Panc1 (cell line): ENCODE measurements at regions not wholly inside any gene's neighbourhood (a gene's known extent, or its start where the extent isn't known, plus 50 kb on each side); places are given as distances from the start of the nearest gene placed in this dataset.

Source experiments
- ATAC-seq: fragments of 200-7000 bp; cut with Tn5 transposase; 2 replicates; pipeline ENCODE4 v1.9.1; 2020; ENCODE audit warnings: mild to moderate bottlenecking, moderate library complexity
- BruUV-seq: library from RNA; stranded (reverse); fragments of 400-500 nt; replicated peaks from 2 replicates; lab custom pipeline; 2021; lab: Mats Ljungman, UMichigan
- CTCF ChIA-PET: fragments of 300-600 bp; sonication (Branson Sonifier 250); formaldehyde crosslinking; loops from one replicate; lab custom pipeline; 2022; ENCODE audit warnings: antibody characterized with exemption; lab: Charles Lee
- POLR2A ChIA-PET: fragments of 300-600 bp; sonication (Branson Sonifier 250); formaldehyde crosslinking; loops from one replicate; lab custom pipeline; 2022; ENCODE audit warnings: antibody characterized with exemption; lab: Charles Lee
- DNase-seq: peaks from one replicate; pipeline ENCODE4 v3.0.0-alpha.2; 2010; ENCODE audit warnings: low read depth, low spot score
- H3K27ac ChIP-seq: 2 replicates; pipeline ENCODE4 v1.5.1; 2011; ENCODE audit warnings: mild to moderate bottlenecking, low read length, inconsistent platforms
- H3K27me3 ChIP-seq: fragments of 200-500 bp; sonication (Bioruptor generic); 2 replicates; pipeline ENCODE4 v1.6.0; 2014; ENCODE audit warnings: low read length, inconsistent platforms; ENCODE audit not compliant: control insufficient read depth, insufficient read depth
- H3K36me3 ChIP-seq: fragments of 200-500 bp; sonication (Bioruptor generic); 2 replicates; pipeline ENCODE4 v1.5.1; 2014; ENCODE audit warnings: inconsistent platforms, mild to moderate bottlenecking, low read length, moderate library complexity; ENCODE audit not compliant: control insufficient read depth, insufficient read depth
- H3K4me1 ChIP-seq: 2 replicates; pipeline ENCODE4 v1.5.1; 2011; ENCODE audit warnings: inconsistent platforms, mild to moderate bottlenecking, low read length, moderate library complexity; ENCODE audit not compliant: control insufficient read depth, insufficient read depth
- H3K4me3 ChIP-seq, 2 experiments: 2 replicates each; pipeline ENCODE4 v1.5.1; 2011 to 2012; ENCODE audit warnings: low read depth in 2 of 2, low read length in 2 of 2, mild to moderate bottlenecking in 2 of 2, inconsistent platforms in 1 of 2, moderate library complexity in 1 of 2
- H3K9me3 ChIP-seq: fragments of 200-500 bp; sonication (Bioruptor generic); 2 replicates; pipeline ENCODE4 v1.5.1; 2014; ENCODE audit warnings: low read depth, mild to moderate bottlenecking, inconsistent platforms, low read length, moderate library complexity; ENCODE audit not compliant: control insufficient read depth, insufficient read depth
- CTCF ChIP-seq: fragments of 450-650 bp; IDR thresholded peaks from 2 replicates; pipeline ENCODE4 v1.5.1; 2017; ENCODE audit warnings: mild to moderate bottlenecking
- POLR2AphosphoS5 ChIP-seq: IDR thresholded peaks from 2 replicates; pipeline ENCODE4 v1.6.1; 2012; ENCODE audit warnings: mild to moderate bottlenecking, low read depth, low read length, moderate library complexity
- REST ChIP-seq, 2 experiments: IDR thresholded peaks; 2 replicates each; pipeline ENCODE4 v1.6.1; 2011 to 2012; ENCODE audit warnings: low read depth in 2 of 2, control low read depth in 1 of 2, low read length in 1 of 2, mild to moderate bottlenecking in 1 of 2, moderate library complexity in 1 of 2; ENCODE audit not compliant: insufficient read depth in 1 of 2
- SIN3A ChIP-seq: IDR thresholded peaks from 2 replicates; pipeline ENCODE4 v1.6.1; 2012; ENCODE audit warnings: low read depth, mild to moderate bottlenecking, low read length, moderate library complexity, borderline replicate concordance; ENCODE audit not compliant: insufficient read depth
- TCF7L2 ChIP-seq: IDR thresholded peaks from 2 replicates; pipeline ENCODE4 v1.6.1; 2011; ENCODE audit warnings: mild to moderate bottlenecking, low read depth, low read length, inconsistent platforms
- in situ Hi-C: cut with HindIII; loops from 2 replicates; pipeline ENCODE4 v1.10.0; 2016; ENCODE audit warnings: low sequenced_read_pairs, low pct_unique_long_range_greater_than_20kb
- intact Hi-C: fragments of 100-400 bp; cut with micrococcal nuclease; formaldehyde crosslinking; loops from one replicate; pipeline ENCODE4 v1.10.0; 2022; ENCODE audit not compliant: unreplicated experiment

- ATAC-seq (no peak), DNase-seq (no peak)
- H3K27me3 ChIP-seq: no peaks in the 10 kb centered on the region
- in situ Hi-C loops: no loop called here
- ChIA-PET POLR2A (no interaction called here), CTCF (no interaction called here)
- H3K36me3 ChIP-seq: no peaks in the 10 kb centered on the region
- intact Hi-C loops: no loop called here
- no peak overlapping the region for H3K4me3 ChIP-seq
- no peaks in the 10 kb centered on the region for H3K9me3 ChIP-seq
- no peak overlapping the region for H3K27ac ChIP-seq
- H3K4me1 ChIP-seq: no peaks in the 10 kb centered on the region
- TF ChIP-seq POLR2AphosphoS5: no peak
- no peak for TF ChIP-seq REST (IDR thresholded peaks at IDR 0.05; ENCODE audit: insufficient read depth in 1 of 2, low read depth in 2 of 2, low read length in 1 of 2)
- no peak for TF ChIP-seq TCF7L2
- TF ChIP-seq CTCF: no peak
- no peak for TF ChIP-seq SIN3A
- BruUV-seq: no TSS peak
Observed at GRCh38 chr9:107559494-107560086, 70.0 kb upstream of the KLF4 start.

DNA sequence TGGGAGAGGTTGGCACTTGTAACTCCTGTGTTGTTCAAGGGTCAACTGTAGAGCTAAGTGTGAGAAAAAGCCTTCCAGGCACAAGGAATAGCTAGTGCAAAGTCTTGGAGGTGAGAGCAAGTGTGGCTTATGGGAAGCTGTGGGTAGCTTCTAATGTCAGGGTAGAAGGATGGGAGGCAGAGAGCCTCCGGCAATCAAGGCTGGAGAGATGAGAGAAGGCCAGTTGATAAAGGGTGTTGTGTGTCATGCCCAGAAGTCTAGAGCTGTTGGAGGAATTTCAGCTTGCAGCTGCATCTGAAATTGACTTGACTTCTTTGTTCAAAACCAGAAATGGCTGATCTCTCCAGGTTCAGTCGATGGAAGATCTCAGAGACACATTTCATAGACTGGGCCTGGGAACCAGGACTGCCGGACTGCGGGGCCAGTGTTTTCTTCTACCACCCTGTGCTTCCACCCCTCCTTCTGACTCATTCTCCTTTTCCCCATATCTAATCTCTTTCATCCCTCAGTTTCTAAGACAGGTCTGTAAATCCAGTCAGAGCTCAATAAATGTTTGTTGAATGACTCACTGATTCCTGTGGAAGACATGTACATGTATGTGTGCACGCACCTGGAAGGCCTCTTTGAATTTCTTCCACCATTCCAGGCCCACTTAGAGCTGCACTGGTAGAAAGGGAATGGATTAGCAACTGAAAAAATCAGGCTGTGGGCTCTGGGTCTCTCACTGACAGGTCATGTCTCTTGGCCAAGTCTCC, 67.8 kb upstream of the KLF4 start:
- DNase-seq (no peak), ATAC-seq (peak; percentile 34; the same call in 1 of the 2 replicates)
- POLR2A ChIA-PET: no interaction called here
- no peaks in the 10 kb centered on the region for H3K36me3 ChIP-seq
- no TSS peak for BruUV-seq
- no peaks in the 10 kb centered on the region for H3K4me1 ChIP-seq
- intact Hi-C loops: no loop called here
- H3K9me3 ChIP-seq: no peaks in the 10 kb centered on the region
- no peak overlapping the region for H3K27ac ChIP-seq
- no peaks in the 10 kb centered on the region for H3K27me3 ChIP-seq
- H3K4me3 ChIP-seq: no peak overlapping the region
- TF ChIP-seq POLR2AphosphoS5: no peak
- in situ Hi-C loops: no loop called here
- CTCF ChIA-PET: no interaction called here

- Histone ChIP-seq H3K27ac (no peak overlapping the region), H3K4me3 (no peak overlapping the region), H3K4me1 (no peaks in the 10 kb centered on the region), H3K27me3 (no peaks in the 10 kb centered on the region), H3K9me3 (no peaks in the 10 kb centered on the region), H3K36me3 (no peaks in the 10 kb centered on the region)
- CTCF ChIA-PET: no interaction called here
- no peak for TF ChIP-seq REST (IDR thresholded peaks at IDR 0.05; ENCODE audit: insufficient read depth in 1 of 2, low read depth in 2 of 2, low read length in 1 of 2)
- TF ChIP-seq TCF7L2: no peak
- no peak for TF ChIP-seq POLR2AphosphoS5
- ATAC-seq: no peak
- in situ Hi-C loops: no loop called here
- intact Hi-C loops: no loop called here
- POLR2A ChIA-PET: no interaction called here
- no TSS peak for BruUV-seq
- DNase-seq: no peak
Observed at GRCh38 chr9:107554636-107555035, 65.1 kb upstream of the KLF4 start.
